ENCODE measurements at regions not wholly inside any gene's neighbourhood (a gene's known extent, or its start where the extent isn't known, plus 50 kb on each side); places are given as distances from the start of the nearest gene placed in this dataset.
"Not testable (repeated sequence)": the region's sequence is repeated elsewhere in the genome, so short reads cannot be mapped to it uniquely, and the experiment has no call there.

GRCh38 chr1:80143361-80143760, 1136.8 kb upstream of the ADGRL4 start:
- intact Hi-C loops (cut with DNase I): no loop called here

GRCh38 chr1:80137946-80138602, 1131.5 kb upstream of the ADGRL4 start:
- intact Hi-C loops (cut with DNase I): not testable (repeated sequence)

More at GRCh38 chr1:80143361-80143760, 1136.8 kb upstream of the ADGRL4 start:
- DNase-seq: no peak

GRCh38 chr1:80113168-80114038, 1106.9 kb upstream of the ADGRL4 start:
- intact Hi-C loops (cut with DNase I): no loop called here

More at GRCh38 chr1:80137946-80138602, 1131.5 kb upstream of the ADGRL4 start:
- not testable (repeated sequence) for DNase-seq

GRCh38 chr1:80101159-80101558, 1094.6 kb upstream of the ADGRL4 start:
- no peak for DNase-seq
- intact Hi-C loops (cut with DNase I): no loop called here

More at GRCh38 chr1:80113168-80114038, 1106.9 kb upstream of the ADGRL4 start:
- DNase-seq: no peak

- DNase-seq: no peak
- intact Hi-C loops (cut with DNase I): no loop called here
Measured at GRCh38 chr1:80099713-80100112, 1093.2 kb upstream of the ADGRL4 start.

- intact Hi-C loops (cut with DNase I): no loop called here
- no peak for DNase-seq
Measured at GRCh38 chr1:80085067-80085466, 1078.5 kb upstream of the ADGRL4 start.

GRCh38 chr1:80083892-80084291, 1077.4 kb upstream of the ADGRL4 start:
- intact Hi-C loops (cut with DNase I): no loop called here
- no peak for DNase-seq

- intact Hi-C loops (cut with DNase I): no loop called here
Measured at GRCh38 chr1:80076469-80076868, 1069.9 kb upstream of the ADGRL4 start.

GRCh38 chr1:80075351-80075750, 1068.8 kb upstream of the ADGRL4 start:
- intact Hi-C loops (cut with DNase I): no loop called here
- no peak for DNase-seq

More at GRCh38 chr1:80076469-80076868, 1069.9 kb upstream of the ADGRL4 start:
- DNase-seq: no peak

- no peak for DNase-seq
- intact Hi-C loops (cut with DNase I): no loop called here
Measured at GRCh38 chr1:80072563-80072962, 1066.0 kb upstream of the ADGRL4 start.

- intact Hi-C loops (cut with DNase I): no loop called here
Measured at GRCh38 chr1:80066060-80066459, 1059.5 kb upstream of the ADGRL4 start.

GRCh38 chr1:80064524-80064923, 1058.0 kb upstream of the ADGRL4 start:
- intact Hi-C loops (cut with DNase I): no loop called here

More at GRCh38 chr1:80066060-80066459, 1059.5 kb upstream of the ADGRL4 start:
- DNase-seq: no peak

GRCh38 chr1:80059940-80060339, 1053.4 kb upstream of the ADGRL4 start:
- intact Hi-C loops (cut with DNase I): no loop called here
- DNase-seq: no peak

More at GRCh38 chr1:80064524-80064923, 1058.0 kb upstream of the ADGRL4 start:
- DNase-seq: no peak

- no peak for DNase-seq
- intact Hi-C loops (cut with DNase I): no loop called here
Measured at GRCh38 chr1:80056179-80056578, 1049.6 kb upstream of the ADGRL4 start.

- intact Hi-C loops (cut with DNase I): no loop called here
- peak in 1 of 42 donors; percentile 8 for DNase-seq
Measured at GRCh38 chr1:80054129-80054528, 1047.6 kb upstream of the ADGRL4 start.

GRCh38 chr1:80053613-80054012, 1047.1 kb upstream of the ADGRL4 start:
- DNase-seq: no peak
- intact Hi-C loops (cut with DNase I): no loop called here

- intact Hi-C loops (cut with DNase I): no loop called here
Measured at GRCh38 chr1:80050523-80050922, 1044.0 kb upstream of the ADGRL4 start.

GRCh38 chr1:80050085-80050484, 1043.6 kb upstream of the ADGRL4 start:
- intact Hi-C loops (cut with DNase I): no loop called here

More at GRCh38 chr1:80050523-80050922, 1044.0 kb upstream of the ADGRL4 start:
- DNase-seq: no peak

GRCh38 chr1:80048716-80049115, 1042.2 kb upstream of the ADGRL4 start:
- DNase-seq: no peak
- intact Hi-C loops (cut with DNase I): no loop called here

More at GRCh38 chr1:80050085-80050484, 1043.6 kb upstream of the ADGRL4 start:
- no peak for DNase-seq

GRCh38 chr1:80047791-80048190, 1041.3 kb upstream of the ADGRL4 start:
- DNase-seq: no peak

More at GRCh38 chr1:80047791-80048190, 1041.3 kb upstream of the ADGRL4 start:
- intact Hi-C loops (cut with DNase I): no loop called here
